ENCODE measurements at regions not wholly inside any gene's neighbourhood (a gene's known extent, or its start where the extent isn't known, plus 50 kb on each side); places are given as distances from the start of the nearest gene placed in this dataset.
"Not testable (repeated sequence)": the region's sequence is repeated elsewhere in the genome, so short reads cannot be mapped to it uniquely, and the experiment has no call there.

DNA sequence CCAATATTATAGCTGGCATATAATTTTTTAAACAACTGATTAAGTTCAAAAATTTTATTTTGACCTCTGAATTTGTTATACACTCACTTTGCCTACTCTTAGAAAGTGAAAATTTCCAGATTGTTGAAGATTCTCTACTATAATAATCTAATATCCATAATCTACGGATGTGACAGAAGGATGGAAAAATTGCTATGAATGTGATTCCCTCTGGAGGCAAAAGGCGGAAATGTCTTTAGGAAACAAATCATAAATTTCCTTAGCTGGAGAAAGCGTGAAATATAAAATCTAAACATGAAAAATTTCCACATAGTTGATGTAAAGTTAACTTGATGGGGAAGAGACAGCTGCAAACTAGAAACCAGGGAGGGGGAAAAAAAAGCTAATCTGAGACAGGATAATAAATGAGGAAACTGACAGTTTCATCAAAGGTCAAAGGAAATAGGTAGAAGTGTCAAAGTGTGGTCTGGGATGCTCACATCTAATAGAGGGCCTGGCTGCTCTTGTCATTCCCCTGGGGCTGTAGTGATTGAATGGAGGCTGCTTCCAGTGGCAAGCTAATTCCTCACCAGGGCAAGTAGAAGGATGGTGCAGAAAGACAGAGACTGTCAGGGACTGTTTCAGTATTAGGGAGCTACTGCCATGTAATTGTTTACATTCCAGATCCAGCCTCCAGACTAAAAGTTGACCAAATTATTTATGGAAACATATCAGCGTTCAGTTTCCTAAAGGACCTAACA is 264.5 kb downstream of the SDHAF3 start:
- DNase-seq, result no peak

DNA sequence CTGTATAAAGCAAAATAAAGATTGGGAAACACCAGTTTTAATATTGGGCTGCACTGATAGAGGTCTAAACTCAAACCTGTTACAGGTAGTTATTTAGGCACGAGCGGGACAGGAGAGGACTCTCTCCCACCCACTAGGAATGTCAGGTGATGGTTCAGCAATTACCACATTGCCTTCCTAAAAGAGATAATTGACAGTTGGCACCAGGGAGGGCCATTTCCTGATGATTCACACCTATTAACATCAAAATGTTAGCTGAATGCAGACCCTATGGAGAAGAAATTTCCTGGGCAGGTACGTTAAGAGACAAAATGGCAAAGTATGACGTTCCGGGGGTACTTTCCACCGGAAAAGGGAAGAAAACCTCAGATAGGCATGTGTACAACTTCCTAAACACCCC is 272.6 kb downstream of the SDHAF3 start:
- no peak for DNase-seq

DNA sequence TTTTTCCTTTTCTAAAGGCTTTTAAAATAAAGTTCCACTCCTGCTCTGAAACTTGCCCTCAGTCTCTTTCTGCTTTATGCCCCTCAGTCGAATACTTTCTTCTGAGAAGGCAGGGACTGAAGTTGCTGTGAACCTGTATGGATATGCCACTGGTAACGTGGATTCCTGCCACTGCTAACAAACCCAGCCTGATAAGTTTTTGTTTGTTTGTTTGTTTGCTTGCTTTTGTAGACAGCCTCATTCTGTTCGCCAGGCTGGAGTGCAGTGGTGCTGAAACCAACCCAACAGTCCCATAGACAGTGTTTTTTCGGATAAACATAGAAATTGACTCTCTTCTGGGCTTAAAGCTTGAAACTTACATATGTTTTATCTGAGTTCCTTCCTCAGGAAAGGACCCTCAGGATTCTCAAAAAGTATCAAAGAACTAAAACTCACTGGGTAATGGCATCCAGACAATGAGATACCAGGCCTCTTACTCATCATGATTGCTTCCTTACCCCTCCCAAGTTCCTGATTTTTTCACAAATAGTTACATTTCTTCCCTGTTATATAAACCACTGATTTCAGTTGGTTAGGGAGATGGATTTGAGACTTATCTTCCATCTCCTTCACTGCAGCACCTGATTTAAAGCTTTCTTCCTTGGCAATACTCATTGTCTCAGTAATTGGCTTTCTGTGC is 273.6 kb downstream of the SDHAF3 start:
- DNase-seq, result no peak

DNA sequence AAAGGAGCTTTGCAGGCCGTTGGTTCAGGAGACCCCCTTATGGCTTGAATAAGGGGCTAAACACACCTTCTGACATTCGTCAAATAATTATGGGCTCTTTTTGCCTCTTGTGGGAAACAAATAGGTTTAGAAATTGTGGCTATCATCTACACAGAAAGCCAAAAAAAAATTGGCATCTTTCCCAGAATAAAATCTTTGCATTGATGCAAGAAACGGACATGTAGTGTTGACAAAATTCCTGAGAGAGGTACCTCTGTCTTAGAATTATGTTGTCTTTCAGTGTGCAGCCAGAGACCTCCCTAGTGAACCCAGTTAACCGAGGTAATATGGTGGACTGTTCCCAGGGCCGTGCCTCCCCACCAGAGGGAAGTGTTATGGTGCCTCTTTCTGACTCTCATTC is 283.9 kb downstream of the SDHAF3 start:
- DNase-seq, result peak; percentile 35

DNA sequence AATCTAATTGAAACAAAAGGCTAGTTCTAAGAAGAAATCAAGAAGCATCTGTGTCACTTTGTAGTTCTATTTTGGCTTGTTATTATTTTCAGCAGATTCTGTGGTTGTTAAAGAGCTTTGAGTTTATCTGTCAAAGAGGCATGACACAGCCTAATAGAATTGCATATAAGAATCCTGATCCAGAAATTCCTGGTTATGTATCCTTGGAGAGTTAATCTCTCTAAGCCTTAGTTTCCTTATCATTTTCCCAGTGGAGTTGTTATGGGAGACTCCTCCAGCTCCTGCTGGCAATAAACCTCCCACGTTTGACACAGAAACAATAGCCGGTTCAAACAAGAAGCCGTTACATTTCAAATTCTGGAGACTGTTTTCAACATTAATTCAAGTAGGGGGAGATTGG is 288.3 kb downstream of the SDHAF3 start:
- no peak for DNase-seq

DNA sequence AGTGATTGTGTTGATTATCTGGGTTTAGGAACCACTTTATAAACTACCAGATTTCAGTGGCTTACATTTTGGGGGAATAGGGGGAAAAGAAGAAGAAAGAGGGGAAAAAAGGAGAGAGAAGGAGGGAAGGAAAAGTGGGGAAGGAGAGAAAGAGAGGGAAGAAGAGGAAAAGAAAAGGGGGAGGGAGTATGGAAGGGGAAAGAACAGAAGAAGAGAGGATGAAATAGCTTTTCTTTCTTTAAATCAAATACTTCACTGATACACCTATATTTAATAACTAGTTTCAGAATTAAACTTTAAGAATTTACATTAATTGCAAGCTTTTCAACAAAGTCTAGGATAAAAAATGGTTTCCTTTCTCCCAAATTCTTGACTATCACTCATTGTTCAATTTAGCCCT is 289.6 kb downstream of the SDHAF3 start:
- no peak for DNase-seq

DNA sequence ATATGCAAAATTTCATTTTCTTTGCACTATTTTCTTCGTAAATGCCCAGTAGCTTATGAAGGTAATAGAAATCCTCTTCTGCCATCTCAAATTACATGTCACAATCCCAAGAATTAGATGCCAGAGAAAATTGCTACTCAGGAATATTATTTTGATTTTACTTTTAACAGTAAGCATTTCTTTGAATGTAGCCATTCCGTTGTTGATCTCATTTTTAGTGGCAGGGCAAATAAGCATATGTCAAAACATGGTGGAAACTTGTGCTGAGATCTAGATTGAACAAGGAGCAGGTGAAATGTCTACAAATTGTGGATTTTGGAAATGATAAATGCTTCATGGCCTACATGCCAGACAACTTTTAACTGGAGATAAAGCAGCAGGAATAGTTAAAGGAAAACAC is 291.8 kb downstream of the SDHAF3 start:
- DNase-seq, result no peak

DNA sequence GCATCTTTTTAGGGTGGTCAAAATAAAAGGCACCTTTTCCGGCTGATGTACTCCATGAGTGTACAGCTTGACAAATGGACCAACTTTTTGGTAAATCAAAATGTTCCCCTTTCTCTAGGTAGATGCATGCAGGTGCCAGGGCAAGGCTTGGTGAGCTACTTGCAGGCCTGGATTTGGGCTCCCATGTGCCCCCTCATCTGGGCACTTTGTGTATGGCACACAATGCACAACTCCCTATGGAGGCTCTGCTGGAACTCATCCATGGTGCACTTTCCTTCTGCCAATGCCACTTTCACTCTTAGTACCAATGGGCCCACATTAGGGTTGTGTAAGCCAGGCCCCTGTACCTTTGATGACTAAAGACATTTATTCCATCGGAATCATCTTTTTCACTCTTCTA is 300.8 kb downstream of the SDHAF3 start:
- no peak for DNase-seq

DNA sequence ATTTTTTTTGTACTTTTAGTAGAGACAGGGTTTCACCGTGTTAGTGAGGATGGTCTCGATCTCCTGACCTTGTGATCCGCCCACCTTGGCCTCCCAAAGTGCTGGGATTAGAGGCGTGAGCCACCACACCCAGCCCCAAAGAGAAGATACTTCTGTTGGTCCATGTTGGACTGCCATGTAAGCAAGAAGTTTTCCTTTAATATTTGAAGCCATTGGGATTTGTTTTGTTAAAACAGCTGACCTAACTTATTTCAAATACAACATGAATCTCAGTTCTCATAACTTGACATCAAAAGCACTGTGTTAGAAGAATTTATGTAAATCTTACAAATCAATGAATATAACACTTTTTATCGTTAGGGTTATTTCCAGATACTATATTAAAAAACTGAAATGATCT is 302.4 kb downstream of the SDHAF3 start:
- DNase-seq, result no peak

DNA sequence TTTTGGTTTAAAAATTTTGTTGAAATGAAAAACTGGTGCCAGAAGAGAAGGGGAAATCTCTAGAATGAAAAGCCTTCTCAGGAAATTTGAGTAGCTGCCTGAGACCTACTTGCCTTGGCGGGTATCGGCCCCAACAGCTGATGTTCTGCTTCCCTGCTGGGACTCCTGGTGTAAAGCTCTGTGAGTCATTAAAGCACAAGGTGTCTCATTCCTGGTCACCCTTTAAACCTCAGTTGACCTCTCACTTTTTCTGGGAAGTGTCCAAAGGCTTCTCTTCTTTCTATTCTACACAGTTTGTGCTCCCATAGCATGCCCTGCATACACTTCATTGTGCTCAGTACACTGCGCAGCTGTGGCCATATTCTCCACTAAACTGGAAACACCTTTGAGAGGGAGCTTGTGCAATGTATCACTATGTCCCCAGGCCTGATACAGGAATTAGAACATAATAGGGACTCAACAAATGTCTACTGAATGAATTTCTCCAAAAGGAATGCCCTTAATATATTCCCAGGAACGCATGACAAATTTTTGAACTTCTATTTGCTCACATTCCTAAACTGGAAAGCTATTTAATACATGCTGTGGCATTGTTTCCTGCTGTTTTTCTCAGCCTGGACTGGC is 303.9 kb downstream of the SDHAF3 start:
- no peak for DNase-seq

DNA sequence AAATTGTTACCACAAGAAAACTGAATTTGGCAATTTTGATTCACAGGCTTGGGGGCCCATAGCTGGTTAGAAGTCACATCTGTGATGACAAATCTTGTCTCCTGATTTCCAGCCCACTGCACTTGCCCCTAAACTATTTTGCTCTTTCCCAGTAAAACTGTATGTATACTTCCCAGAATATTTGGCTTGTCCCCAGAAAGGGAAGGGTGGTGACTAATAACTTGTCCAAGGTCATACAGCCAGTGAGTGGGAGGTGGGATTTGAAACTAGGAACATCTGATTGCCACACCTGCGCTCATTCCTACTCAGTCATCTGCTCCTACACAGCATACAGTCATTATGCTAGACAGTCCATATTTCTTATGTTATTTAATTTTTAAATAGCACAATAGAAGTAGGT is 304.5 kb downstream of the SDHAF3 start:
- DNase-seq, result no peak

DNA sequence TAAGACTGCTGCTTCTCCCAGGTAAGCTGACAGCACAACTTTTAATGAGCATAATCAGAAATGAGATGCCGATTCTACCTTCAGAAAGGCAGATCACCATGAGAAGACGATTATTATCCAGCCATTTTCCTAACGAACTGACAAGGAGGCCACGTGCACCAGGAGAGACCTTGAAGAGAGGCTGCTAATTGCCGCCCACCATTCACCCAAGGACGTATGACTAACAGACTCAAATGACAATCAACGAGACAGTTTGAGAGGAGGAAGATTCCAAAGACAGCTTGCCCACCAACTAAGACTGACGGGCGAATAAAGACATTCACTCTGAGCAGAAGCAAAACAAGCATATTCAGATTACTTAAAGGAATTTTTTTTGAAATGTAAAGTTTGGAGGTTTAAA is 301.9 kb upstream of the TAC1 start:
- no peak for DNase-seq

DNA sequence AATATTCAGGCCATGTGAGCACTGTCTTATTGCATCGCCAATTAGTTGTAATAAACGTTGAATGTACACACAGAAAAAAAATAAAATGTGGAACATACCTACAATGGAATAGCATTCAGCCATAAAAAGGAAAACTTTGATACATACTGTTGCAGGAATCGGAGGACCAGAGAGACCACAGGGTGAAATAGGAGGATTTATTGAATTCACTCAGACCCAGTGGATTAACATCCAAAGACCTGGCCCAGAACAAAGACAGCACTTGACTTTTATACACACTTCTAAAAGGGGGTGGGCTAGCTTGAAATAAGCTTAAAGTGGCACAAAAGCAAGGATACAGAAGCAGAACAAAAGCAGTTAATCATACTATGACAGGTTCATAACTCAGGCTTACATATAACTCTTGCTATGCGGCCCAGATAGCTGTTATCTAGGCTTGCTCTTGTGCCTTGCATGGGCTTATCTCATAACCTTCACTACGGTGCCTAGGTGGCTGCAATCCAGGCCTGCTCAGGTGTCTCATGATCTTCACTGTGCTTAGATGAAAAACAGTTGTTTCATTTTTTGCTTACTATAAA is 292.2 kb upstream of the TAC1 start:
- DNase-seq, result no peak

DNA sequence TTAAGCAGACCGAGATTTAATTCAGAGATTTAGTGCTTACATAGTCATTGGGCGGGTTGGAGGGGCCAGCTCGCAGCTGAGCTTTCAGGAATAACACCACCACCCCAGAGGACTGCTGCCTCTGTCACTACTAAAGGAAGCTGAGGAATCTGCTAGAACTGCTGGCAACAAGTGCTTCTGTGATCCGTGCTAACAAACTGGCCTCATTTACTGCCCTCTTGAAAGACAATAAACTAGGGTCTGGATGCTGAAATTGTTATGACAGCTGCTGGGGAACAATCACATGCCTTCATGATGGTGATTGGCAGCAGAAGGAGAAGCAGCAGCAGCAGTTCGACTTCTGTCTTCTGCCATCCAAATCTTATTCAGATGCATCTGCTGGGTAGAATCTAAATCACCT is 285.5 kb upstream of the TAC1 start:
- no peak for DNase-seq

DNA sequence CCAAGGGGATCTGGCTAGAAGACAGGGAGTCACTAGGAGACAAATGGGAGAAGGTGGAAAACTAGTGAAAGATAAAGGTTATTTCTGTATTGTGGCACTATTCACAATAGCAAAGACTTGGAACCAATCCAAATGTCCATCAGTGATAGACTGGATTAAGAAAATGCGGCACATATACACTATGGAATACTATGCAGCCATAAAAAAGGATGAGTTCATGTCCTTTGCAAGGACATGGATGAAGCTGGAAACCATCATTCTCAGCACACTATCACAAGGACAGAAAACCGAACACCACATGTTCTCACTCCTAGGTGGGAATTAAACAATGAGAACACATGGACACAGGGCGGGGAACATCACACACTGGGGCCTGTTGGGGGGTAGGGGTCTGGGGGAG is 282.4 kb upstream of the TAC1 start:
- DNase-seq, result not testable (repeated sequence)

DNA sequence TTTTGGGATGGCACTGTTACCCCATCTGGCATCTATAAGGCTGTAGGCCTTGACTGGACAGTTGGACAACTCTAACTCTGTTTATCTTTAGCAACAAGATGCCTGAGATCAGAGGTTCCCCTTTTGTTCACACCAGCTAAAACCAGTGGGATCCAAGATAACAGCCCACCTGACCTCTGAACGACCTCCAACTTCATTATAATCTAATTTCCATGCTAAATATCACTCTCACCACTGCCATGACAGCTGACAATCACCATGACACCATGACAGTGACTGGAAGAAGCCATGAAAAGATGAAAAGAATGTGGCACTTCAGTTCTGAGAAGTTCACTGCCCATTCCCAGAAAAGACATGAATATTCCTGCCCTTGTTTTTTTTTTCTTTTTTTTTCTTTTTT is 281.4 kb upstream of the TAC1 start:
- no peak for DNase-seq

DNA sequence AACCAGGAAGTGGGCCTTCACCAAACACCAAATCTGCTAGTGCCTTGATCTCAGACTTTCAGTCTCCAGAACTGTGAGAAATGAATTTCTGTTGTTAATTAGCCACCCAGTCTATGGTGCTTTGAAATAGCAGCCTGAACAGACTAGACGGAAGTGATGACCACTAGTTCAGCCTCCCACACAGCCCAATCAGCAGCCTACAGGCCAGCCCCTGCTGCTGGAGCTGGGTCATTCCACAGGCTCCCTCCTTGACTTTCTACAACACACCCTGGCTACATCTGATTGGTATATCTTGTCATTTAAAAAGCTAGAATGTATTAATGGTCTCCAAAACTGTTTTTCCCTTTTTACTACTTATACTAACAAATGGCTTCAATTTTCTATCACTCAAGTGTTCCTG is 277.2 kb upstream of the TAC1 start:
- DNase-seq, result no peak

DNA sequence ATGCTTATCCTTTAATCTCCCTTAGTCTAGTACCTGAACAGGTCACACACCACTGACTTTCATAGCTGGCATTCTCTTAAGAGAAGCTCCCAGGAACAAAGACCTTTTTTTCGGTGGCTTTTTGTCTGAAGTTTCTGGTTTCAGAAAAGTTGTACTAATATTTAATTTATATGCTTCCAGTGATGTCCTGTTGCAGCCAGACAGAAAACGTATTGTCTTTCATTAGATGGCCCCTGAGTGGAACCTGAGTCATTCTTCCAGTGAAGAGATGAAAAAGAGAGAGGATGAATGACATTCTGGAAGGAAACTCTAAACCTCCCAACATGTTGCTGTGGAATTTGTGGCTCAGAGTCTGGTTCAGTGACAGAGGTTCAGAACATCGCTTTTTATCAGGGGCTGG is 274.8 kb upstream of the TAC1 start:
- no peak for DNase-seq

DNA sequence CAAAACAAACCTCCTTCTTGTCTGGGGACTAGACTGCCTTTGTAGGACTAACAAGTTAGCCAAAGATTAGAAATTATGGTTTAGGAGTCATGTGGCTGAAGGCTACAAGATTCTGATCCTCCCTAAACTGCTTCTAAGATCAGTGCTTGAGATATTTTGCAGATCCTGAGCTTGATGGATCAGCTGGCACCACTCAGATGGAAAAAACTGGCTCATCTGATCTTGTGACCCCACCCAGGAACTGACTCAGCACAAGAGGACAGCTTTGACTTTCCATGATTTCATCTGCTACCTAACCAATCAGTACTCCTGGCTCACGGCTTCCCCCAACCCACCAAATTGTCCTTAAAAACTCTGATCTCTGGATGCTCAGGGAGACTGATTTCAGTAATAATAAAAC is 271.5 kb upstream of the TAC1 start:
- no peak for DNase-seq

DNA sequence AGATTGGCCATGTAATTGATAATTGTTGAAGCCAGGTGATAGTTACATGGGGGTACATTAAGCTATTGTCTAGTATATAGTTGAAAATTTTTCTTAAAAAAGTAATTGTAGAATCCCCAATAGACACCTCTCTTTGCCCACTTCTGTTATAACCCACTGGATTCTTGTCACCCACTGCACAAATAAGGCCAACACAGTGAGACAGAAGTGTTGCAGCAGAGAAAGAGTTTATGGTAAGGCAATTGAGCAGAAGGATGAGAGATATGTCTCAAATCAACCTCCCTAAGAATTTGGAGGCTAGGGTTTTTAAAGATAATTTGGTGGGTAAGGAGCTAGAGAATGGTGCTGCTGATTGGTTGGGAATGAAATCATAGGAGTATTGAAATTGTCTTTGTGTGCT is 270.3 kb upstream of the TAC1 start:
- DNase-seq, result no peak

DNA sequence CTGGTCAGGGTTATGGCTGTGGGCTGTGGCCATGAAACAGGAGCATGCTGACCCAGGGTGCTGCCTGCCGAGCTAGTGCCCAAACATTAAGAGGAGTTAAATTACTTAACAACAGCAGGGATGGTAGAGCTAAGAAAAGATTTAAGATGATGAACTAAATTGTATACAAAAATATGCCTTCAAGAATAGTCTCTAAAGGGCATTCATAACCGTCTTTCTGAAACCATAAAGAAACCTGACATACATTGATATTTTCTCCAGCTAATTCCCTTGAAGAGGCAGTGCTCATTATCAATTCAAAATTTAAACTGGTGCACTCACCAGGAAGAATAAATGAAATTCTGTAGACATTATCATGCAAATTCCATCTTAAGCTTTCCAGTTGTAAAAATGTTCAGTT is 265.8 kb upstream of the TAC1 start:
- DNase-seq, result no peak

DNA sequence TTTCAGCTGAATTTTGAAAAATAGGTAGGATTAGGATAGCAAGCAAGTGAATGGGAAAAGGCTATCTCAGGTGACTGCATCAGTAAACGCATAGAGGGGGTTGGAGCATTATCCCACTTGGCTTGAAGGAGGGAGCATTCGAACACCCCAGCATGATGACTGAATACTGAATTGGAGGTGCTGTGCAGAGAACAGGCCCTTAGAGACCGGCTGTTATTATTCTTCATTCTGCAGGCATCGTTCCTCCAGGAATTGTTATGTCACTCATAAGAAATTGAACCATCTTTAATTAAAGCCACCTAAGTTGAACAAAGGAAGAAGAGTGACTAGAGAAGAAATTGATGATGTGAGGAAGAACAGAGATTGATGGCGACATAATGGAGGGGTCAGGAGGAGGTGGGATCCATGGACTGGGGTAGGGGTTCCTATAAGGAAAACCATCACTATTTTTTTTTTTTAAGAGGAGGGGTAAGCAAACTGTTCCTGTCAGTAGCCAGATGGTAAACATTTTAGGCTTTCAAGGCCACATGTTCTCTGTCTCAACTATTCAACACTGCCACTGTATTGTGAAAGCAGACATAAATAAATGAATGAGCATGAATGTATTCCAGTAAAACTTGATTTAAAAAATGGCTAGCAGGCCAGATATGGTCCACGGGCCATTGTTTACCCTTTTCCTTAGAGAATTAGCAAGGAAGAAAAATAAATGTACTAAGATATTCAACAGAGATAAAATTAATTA is 264.7 kb upstream of the TAC1 start:
- DNase-seq, result no peak

DNA sequence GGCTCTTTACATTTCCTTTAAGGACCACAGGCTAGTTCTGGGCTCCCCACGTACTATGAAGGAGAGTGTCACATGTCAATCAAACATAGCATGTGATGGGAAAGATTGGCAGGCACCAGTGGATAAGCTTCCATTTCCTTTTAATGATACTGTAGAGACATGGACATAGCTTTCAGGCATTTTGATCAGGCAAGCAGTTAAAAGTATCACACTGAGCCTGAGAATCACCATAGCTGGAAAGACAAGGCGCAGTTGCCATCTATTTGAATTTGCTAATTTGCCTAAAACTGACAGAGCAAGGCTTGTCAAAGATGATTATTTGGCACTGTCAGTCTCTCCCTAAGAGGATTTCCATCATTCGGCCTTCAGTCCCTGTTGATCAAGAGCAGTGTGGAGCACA is 263.4 kb upstream of the TAC1 start:
- DNase-seq, result no peak

DNA sequence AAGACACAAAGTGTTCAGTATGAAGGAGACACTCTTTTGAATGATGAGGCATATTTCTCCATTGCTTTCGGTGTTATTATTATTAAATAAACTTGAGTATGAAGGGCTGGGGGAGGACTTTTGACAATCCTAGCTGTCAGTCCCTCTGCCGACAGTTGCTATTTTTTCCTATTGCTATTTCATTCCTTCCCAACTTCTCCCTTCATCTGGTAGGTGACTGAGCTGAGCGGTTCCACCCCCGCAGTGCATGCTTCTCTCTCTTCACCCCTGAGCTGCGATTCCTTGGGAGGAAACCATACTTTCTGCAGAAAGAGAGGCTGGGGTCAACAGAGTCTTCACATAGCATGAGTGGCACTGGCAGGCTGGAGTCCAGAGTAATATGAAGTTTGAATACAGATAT is 261.2 kb upstream of the TAC1 start:
- no peak for DNase-seq

All from COR-L47 (cell line).